Activated naive CD4-positive, alpha-beta T cell treated with anti-CD3 and anti-CD28 coated beads for 36 hours (primary cell): ENCODE measurements at regions not wholly inside any gene's neighbourhood (a gene's known extent, or its start where the extent isn't known, plus 50 kb on each side); places are given as distances from the start of the nearest gene placed in this dataset.

ENCODE experiments used
- CTCF ChIA-PET: fragments of 350-600 bp; sonication (Branson Sonifier 250); formaldehyde crosslinking; loops from one replicate; lab custom pipeline; 2021; ENCODE audit warnings: antibody characterized with exemption; lab: Charles Lee
- DNase-seq: peaks from one replicate; pipeline ENCODE4 v3.0.0-alpha.2; 2020
- H3K27ac Mint-ChIP-seq: one replicate; pipeline ENCODE4 v1.8.0; 2021; ENCODE audit warnings: mild to moderate bottlenecking, mixed read lengths
- H3K27me3 Mint-ChIP-seq: one replicate; pipeline ENCODE4 v1.8.0; 2021; ENCODE audit warnings: low read depth, mixed read lengths
- H3K36me3 Mint-ChIP-seq: one replicate; pipeline ENCODE4 v1.8.0; 2021; ENCODE audit warnings: low read depth, mixed read lengths
- H3K4me1 Mint-ChIP-seq: one replicate; pipeline ENCODE4 v1.8.0; 2021; ENCODE audit warnings: low read depth, mixed read lengths
- H3K4me3 Mint-ChIP-seq: one replicate; pipeline ENCODE4 v1.8.0; 2021; ENCODE audit warnings: mild to moderate bottlenecking, moderate library complexity, mixed read lengths
- H3K9me3 Mint-ChIP-seq: one replicate; pipeline ENCODE4 v1.8.0; 2021; ENCODE audit warnings: mixed read lengths
- intact Hi-C: fragments of 100-400 bp; cut with micrococcal nuclease; formaldehyde crosslinking; loops from one replicate; pipeline ENCODE4 v1.15.1; 2023

DNA sequence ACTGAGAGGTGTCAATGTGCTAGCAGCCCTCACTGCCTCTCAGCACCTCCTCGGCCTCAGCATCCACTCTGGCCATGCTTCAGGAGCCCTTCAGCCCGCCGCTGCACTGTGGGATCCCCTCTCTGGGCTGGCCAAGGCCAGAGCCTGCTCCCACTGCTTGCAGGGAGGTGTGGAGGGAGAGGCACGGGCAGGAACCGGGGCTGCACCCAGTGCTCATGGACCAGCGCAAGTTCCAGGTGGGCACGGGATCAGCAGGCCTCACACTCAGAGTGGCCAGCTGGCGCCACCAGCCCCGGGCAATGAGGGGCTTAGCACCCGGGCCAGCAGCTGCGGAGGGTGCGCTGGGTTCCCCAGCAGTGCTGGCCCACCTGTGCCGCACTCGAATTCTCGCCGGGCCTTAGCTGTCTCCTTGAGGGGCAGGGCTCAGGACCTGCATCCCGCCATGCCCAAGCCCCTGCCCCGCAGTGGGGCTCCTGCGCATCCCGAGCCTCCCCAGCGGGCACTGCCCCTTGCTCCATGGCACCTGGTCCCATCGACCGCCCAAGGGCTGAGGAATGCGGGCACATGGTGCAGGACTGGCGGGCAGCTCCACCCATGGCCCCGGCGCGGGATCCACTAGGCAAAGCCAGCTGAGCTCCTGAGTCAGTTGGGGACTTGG, 80.4 kb upstream of the MANEA start:
- intact Hi-C loops: no loop called here
- no peak overlapping the region for H3K4me3 Mint-ChIP-seq
- peaks cover 5% of the 10 kb centered on the region for H3K27me3 Mint-ChIP-seq
- peaks cover 6% of the 10 kb centered on the region for H3K9me3 Mint-ChIP-seq
- CTCF ChIA-PET: interaction anchor here (0.6 kb wide), 1 partner anchor 17 kb away, joined by 5 read pairs; no protein-coding TSS in a partner anchor
- no peak overlapping the region for H3K27ac Mint-ChIP-seq
- no peak for DNase-seq
- no peaks in the 10 kb centered on the region for H3K4me1 Mint-ChIP-seq
- no peaks in the 10 kb centered on the region for H3K36me3 Mint-ChIP-seq

GRCh38 chr6:95501032-95501904, 76.1 kb upstream of the MANEA start:
- Mint-ChIP-seq H3K27me3 (peaks cover 8% of the 10 kb centered on the region), H3K4me3 (no peak overlapping the region)

DNA sequence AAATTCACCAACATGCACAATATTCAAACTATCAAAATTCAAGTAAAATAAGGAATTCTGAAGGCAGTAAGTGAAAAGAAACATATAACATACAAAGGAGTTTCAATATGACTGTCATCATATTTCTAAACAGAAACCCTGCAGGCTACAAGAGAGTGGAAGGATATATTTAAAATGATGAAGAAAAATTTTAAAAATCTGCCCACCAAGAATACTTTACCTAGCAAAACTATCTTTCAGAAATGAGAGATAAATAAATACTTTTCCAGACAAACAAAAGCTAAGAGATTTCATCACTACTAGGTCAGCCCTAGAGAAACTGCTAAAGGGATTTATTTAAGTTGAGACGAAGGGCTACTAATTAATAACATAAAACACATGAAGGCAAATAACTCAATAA, 73.8 kb upstream of the MANEA start:
- no peak for DNase-seq
- Mint-ChIP-seq H3K27me3 (peaks cover 5% of the 10 kb centered on the region), H3K4me3 (no peak overlapping the region), H3K36me3 (peaks cover 2% of the 10 kb centered on the region), H3K27ac (no peak overlapping the region), H3K9me3 (peaks cover 12% of the 10 kb centered on the region), H3K4me1 (no peaks in the 10 kb centered on the region)
- intact Hi-C loops: no loop called here
- CTCF ChIA-PET: no interaction called here

More at GRCh38 chr6:95501032-95501904, 76.1 kb upstream of the MANEA start:
- H3K9me3 Mint-ChIP-seq: peaks cover 18% of the 10 kb centered on the region
- intact Hi-C loops: no loop called here
- no peaks in the 10 kb centered on the region for H3K4me1 Mint-ChIP-seq
- no peak overlapping the region for H3K27ac Mint-ChIP-seq
- H3K36me3 Mint-ChIP-seq: peaks cover 2% of the 10 kb centered on the region
- CTCF ChIA-PET: no interaction called here
- no peak for DNase-seq

- DNase-seq: no peak
- CTCF ChIA-PET: no interaction called here
These were observed 65.9 kb upstream of the MANEA start for GRCh38 chr6:95511404-95511803.

DNA sequence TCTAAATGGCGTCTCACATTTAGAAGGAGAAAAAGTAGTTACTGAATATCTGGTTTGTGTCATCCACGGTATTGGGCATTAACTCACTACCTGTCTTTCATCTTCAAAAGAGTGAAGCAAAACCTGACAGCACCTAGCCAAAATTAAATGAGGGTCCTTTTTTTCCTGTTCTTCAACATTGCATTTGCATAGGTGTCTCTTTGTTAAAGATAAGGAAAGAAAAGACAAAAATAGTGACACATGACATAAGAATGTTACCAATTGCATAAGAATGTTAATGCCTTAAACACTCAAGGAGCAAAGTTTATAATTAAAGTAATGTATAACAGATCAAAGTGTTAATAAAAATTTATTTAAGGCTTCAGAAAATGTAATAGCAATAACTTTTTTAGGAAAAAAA, 61.4 kb upstream of the MANEA start:
- Mint-ChIP-seq H3K4me3 (no peak overlapping the region), H3K4me1 (no peaks in the 10 kb centered on the region), H3K27me3 (no peaks in the 10 kb centered on the region), H3K36me3 (no peaks in the 10 kb centered on the region), H3K9me3 (no peaks in the 10 kb centered on the region), H3K27ac (no peak overlapping the region)
- CTCF ChIA-PET: no interaction called here
- intact Hi-C loops: no loop called here
- DNase-seq: no peak

More at GRCh38 chr6:95511404-95511803, 65.9 kb upstream of the MANEA start:
- Mint-ChIP-seq H3K36me3 (no peaks in the 10 kb centered on the region), H3K4me3 (no peak overlapping the region), H3K9me3 (no peaks in the 10 kb centered on the region), H3K27me3 (peaks cover 1% of the 10 kb centered on the region), H3K4me1 (no peaks in the 10 kb centered on the region), H3K27ac (no peak overlapping the region)
- intact Hi-C loops: no loop called here

DNA sequence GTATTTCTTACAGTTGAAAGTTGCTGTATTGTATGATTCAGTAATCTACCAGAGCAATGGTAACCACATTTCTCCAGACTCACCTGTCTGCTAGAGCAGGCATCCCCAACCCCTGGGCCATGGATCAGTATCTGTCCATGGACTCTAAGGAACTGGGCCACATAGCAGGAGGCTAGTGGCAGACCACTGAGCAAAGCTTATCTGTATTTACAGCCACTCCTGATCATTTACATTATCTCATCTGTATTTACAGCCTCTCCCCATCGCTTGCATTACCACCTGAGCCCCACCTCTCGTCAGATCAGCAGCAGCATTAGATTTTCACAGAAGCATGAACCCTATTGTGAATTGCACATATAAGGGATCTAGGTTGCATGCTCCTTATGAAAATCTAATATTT, 60.3 kb upstream of the MANEA start:
- Mint-ChIP-seq H3K27me3 (no peaks in the 10 kb centered on the region), H3K27ac (no peak overlapping the region), H3K4me1 (no peaks in the 10 kb centered on the region), H3K9me3 (no peaks in the 10 kb centered on the region), H3K36me3 (no peaks in the 10 kb centered on the region), H3K4me3 (no peak overlapping the region)
- no peak for DNase-seq
- intact Hi-C loops: no loop called here
- CTCF ChIA-PET: no interaction called here

GRCh38 chr6:95517568-95517967, 59.8 kb upstream of the MANEA start:
- Mint-ChIP-seq H3K9me3 (no peaks in the 10 kb centered on the region), H3K27ac (no peak overlapping the region), H3K27me3 (no peaks in the 10 kb centered on the region), H3K36me3 (no peaks in the 10 kb centered on the region), H3K4me3 (no peak overlapping the region), H3K4me1 (no peaks in the 10 kb centered on the region)
- CTCF ChIA-PET: interaction anchor here (0.7 kb wide), 1 partner anchor 211 kb away, joined by 3 read pairs; no protein-coding TSS in a partner anchor
- DNase-seq: no peak
- intact Hi-C loops: no loop called here

GRCh38 chr6:95518630-95519227, 58.6 kb upstream of the MANEA start:
- H3K27ac Mint-ChIP-seq: no peak overlapping the region
- CTCF ChIA-PET: no interaction called here
- no peaks in the 10 kb centered on the region for H3K27me3 Mint-ChIP-seq
- H3K9me3 Mint-ChIP-seq: no peaks in the 10 kb centered on the region
- no peaks in the 10 kb centered on the region for H3K36me3 Mint-ChIP-seq
- intact Hi-C loops: no loop called here
- no peaks in the 10 kb centered on the region for H3K4me1 Mint-ChIP-seq
- DNase-seq: no peak
- no peak overlapping the region for H3K4me3 Mint-ChIP-seq

DNA sequence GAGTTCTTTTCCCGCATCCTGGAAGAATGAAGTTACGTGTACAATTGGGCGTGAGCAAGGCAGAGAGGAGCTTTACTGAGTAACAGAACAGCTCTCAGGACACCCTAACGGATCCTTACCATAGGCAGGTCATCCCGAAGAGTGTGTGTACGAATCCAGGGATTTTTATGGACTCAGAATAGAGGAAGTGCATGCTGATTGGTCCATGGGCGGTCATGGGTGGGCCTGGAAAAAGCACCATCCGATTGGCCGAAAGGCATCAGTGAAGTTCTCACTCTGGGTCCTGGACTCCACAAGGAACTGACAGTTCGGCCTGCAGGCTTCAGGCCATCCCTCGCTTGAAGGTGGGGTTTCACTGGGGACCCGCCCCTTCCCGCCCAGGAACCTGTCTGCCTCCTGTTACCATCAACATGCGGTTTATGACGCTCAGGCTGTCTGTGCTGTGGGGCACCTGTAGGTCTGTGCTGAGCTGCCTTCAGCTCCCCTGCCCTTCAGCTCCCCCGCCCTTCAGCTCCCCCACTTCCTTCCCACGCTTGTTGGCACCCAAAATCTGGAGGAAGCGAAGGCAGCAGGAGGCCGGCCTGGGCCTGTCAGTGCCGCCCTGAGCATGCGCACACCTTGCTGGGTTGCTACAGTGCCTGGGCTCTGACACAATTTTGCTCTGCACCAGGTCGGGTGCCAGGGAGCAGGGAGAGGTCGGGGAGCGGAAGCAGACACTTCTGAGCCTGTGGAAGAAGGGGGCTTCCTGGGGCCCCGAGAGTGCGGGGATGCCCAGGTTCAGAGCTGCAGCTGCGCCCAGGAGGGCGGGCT, 57.9 kb upstream of the MANEA start:
- no peak overlapping the region for H3K4me3 Mint-ChIP-seq
- H3K27me3 Mint-ChIP-seq: no peaks in the 10 kb centered on the region
- no peaks in the 10 kb centered on the region for H3K4me1 Mint-ChIP-seq
- no peaks in the 10 kb centered on the region for H3K36me3 Mint-ChIP-seq
- DNase-seq: no peak
- CTCF ChIA-PET: no interaction called here
- intact Hi-C loops: no loop called here
- H3K9me3 Mint-ChIP-seq: no peaks in the 10 kb centered on the region
- no peak overlapping the region for H3K27ac Mint-ChIP-seq

DNA sequence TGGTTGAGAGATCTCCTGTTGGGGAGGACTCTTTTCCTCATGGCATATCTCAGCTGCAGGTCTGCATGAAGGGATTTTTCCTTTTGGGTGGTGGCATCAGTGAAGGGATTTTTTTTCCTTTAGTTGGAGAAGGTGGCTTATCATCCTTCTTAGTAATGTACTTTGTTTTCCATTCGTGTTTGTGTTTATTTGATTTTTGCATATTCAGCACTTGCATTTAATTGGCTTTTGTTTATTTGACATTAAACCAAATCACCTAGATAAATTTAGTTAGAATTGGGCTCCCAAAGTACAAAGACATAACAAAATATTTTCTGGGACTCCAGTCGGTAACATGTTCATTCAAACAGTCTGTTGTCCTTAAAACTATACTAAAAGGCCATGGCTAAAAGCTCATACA, 56.2 kb upstream of the MANEA start:
- Mint-ChIP-seq H3K27ac (no peak overlapping the region), H3K36me3 (no peaks in the 10 kb centered on the region), H3K4me3 (no peak overlapping the region), H3K4me1 (no peaks in the 10 kb centered on the region), H3K9me3 (no peaks in the 10 kb centered on the region), H3K27me3 (peaks cover 6% of the 10 kb centered on the region)
- intact Hi-C loops: no loop called here
- no peak for DNase-seq
- CTCF ChIA-PET: no interaction called here
